ENCODE measurements at regions not wholly inside any gene's neighbourhood (a gene's known extent, or its start where the extent isn't known, plus 50 kb on each side); places are given as distances from the start of the nearest gene placed in this dataset.

DNA sequence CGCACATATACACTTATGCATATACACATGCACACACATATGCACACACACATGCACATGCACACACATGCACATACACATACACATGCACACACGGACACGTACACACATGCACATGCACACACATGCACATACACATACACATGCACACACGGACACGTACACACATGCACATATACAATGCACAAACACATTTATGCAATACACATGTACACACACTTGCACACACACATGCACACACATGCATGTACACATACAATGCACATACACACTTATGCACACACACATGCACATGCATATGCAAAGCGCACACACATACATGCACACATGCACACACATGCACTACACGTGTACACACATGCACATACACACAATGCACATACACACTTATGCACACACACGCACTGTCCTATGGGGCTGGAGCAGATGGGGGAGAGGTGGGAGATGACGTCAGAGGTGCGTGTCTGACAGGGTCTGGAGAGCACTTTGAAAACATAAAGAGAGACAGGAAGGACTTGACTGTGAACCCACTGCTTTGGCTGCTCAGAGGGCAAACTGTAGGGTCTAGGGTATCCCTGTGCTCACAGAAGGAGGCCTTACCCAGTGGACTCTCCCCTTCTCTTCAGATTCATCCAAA lies 108.2 kb downstream of the UQCRFS1 start:
- Histone ChIP-seq H3K4me1 (no peaks in the 10 kb centered on the region), H3K27me3 (no peaks in the 10 kb centered on the region), H3K36me3 (replicated peaks in 1 of 2; ENCODE audit: insufficient read depth in 1 of 2, low read depth in 2 of 2) (no peaks in the 10 kb centered on the region), H3K27ac (no peak overlapping the region), H3K4me3 (no peak overlapping the region), H3K9me3 (no peaks in the 10 kb centered on the region)
- WGBS, 2 donors, result 77 to 87% methylated on average over 10 of the region's 10 CpGs
- DNase-seq (no peak), ATAC-seq (no peak)
- TF ChIP-seq, protein P1, sequence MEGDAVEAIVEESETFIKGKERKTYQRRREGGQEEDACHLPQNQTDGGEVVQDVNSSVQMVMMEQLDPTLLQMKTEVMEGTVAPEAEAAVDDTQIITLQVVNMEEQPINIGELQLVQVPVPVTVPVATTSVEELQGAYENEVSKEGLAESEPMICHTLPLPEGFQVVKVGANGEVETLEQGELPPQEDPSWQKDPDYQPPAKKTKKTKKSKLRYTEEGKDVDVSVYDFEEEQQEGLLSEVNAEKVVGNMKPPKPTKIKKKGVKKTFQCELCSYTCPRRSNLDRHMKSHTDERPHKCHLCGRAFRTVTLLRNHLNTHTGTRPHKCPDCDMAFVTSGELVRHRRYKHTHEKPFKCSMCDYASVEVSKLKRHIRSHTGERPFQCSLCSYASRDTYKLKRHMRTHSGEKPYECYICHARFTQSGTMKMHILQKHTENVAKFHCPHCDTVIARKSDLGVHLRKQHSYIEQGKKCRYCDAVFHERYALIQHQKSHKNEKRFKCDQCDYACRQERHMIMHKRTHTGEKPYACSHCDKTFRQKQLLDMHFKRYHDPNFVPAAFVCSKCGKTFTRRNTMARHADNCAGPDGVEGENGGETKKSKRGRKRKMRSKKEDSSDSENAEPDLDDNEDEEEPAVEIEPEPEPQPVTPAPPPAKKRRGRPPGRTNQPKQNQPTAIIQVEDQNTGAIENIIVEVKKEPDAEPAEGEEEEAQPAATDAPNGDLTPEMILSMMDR (IDR thresholded peaks at IDR 0.05), result peak in 1 of 7 experiments; percentile 6
- no peak for TF ChIP-seq POLR2A (IDR thresholded peaks at IDR 0.05)
- intact Hi-C loops (cut with DNase I), result no loop called here

DNA sequence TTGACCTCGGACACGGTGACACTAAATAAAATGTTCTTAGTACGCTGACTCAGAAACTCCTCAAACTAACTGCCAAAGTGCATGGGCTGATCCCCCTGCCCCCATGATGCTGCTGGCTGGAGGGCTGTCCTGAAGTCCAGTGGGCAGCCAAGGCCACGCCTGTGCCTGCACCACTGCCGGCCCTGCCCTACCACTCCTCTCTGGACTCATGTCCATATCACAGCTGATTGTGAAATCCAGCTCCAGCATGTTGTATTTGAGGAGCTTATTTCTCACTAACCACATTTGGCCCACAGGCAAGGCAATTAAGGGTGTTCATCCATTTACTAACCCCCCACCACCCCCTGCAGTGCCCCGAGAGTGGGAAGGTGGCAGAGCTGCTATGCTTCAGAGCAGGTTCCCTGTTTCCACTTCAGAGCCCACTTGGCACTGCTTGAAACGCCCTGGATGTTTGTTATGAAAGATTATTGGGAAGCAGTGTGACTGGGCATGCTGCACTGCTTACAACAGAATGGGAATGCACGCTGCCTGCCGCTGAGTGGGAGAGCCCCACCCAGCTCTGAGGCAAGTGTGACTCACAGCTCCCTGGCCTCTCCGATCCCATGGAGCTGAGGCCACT lies 114.0 kb downstream of the UQCRFS1 start:
- peak; percentile 60 for ATAC-seq
- WGBS, 2 donors, result 57 to 60% methylated on average over 10 of the region's 10 CpGs
- Histone ChIP-seq H3K27ac (no peak overlapping the region), H3K9me3 (no peaks in the 10 kb centered on the region), H3K36me3 (replicated peaks in 1 of 2; ENCODE audit: insufficient read depth in 1 of 2, low read depth in 2 of 2) (no peaks in the 10 kb centered on the region), H3K4me3 (no peak overlapping the region), H3K27me3 (no peaks in the 10 kb centered on the region), H3K4me1 (no peaks in the 10 kb centered on the region)
- peak in 3 of 4 donors; percentile 33 to 49 (median 47) for DNase-seq
- intact Hi-C loops (cut with DNase I), result no loop called here
- TF ChIP-seq, protein P1 (IDR thresholded peaks at IDR 0.05), result no peak
- TF ChIP-seq POLR2A (IDR thresholded peaks at IDR 0.05), result no peak

DNA sequence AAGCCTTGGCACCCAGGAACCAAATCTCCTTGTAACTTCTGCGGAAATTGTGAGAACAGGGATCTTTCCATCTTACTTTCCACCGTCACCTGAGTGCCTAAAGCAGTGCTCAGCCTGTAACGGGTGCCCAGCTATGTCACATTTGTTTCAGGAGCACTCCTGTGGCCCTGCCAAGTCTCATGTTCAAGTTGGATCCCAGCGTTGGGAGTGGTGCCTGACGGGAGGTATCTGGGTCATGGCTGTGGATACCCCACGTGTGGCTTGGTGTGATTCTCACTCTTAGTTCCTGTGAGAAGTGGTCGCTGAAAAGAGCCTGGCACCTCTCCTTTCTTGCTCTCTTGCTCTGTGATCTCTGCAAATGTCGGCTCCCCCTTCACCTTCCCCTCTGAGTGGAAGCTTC lies 114.9 kb downstream of the UQCRFS1 start:
- 49 to 65% methylated on average over 8 of the region's 8 CpGs for WGBS, 2 donors
- Histone ChIP-seq H3K36me3 (replicated peaks in 1 of 2; ENCODE audit: insufficient read depth in 1 of 2, low read depth in 2 of 2) (no peaks in the 10 kb centered on the region), H3K4me1 (no peaks in the 10 kb centered on the region), H3K9me3 (no peaks in the 10 kb centered on the region), H3K27ac (no peak overlapping the region), H3K4me3 (no peak overlapping the region), H3K27me3 (no peaks in the 10 kb centered on the region)
- ATAC-seq, result no peak
- no peak for DNase-seq
- no peak for TF ChIP-seq POLR2A (IDR thresholded peaks at IDR 0.05)
- TF ChIP-seq, protein P1 (IDR thresholded peaks at IDR 0.05), result no peak
- intact Hi-C loops (cut with DNase I), result no loop called here

DNA sequence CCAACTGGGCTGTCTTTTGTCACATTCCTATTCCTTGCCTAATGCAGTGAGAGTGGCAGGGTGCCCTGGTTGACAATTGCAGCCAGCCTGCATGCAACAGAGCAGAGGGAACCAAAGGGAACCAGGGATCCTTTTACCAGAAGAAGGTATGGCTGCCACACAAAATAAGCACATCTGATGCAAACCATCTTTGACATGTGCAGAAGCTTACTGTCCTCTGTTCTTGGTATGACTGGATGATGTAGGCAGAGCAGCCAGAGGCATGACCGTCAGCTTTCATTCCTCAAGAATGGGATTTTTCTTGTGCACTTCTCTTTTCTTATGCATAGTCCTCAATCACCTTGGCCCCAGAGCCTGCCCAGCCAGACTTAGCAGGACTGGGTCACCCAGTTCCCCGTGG lies 116.1 kb downstream of the UQCRFS1 start:
- no peak for TF ChIP-seq POLR2A (IDR thresholded peaks at IDR 0.05)
- TF ChIP-seq, protein P1 (IDR thresholded peaks at IDR 0.05), result no peak
- no peak overlapping the region for H3K27ac ChIP-seq
- no peak for DNase-seq
- H3K4me1 ChIP-seq, result no peaks in the 10 kb centered on the region
- intact Hi-C loops (cut with DNase I), result no loop called here
- WGBS, 2 donors, result 66 to 69% methylated on average over 2 of the region's 2 CpGs
- no peak overlapping the region for H3K4me3 ChIP-seq
- no peaks in the 10 kb centered on the region for H3K36me3 ChIP-seq (replicated peaks in 1 of 2; ENCODE audit: insufficient read depth in 1 of 2, low read depth in 2 of 2)
- no peaks in the 10 kb centered on the region for H3K9me3 ChIP-seq
- H3K27me3 ChIP-seq, result no peaks in the 10 kb centered on the region
- ATAC-seq, result no peak

DNA sequence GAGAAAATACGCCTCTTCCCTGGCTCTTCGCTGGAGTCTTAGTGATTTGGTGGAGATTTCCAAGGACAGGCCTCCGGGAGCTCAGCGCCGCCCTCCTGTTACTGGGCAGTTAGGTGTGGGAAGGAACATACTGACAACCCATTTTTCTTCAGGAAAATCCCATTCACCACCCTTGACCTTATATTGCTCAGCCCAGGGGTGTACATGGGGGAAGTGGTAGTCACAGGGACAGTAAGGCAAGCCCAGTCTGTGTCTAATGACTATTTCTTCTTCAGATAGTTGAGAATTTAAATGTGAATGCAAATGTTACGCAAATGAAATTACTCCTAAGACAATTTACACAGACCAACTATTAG lies 119.4 kb downstream of the UQCRFS1 start:
- WGBS, 2 donors, result 92 to 93% methylated on average over 6 of the region's 6 CpGs
- intact Hi-C loops (cut with DNase I), result no loop called here

More for the DNA sequence above, 119.4 kb downstream of the UQCRFS1 start:
- no peaks in the 10 kb centered on the region for H3K36me3 ChIP-seq (replicated peaks in 1 of 2; ENCODE audit: insufficient read depth in 1 of 2, low read depth in 2 of 2)
- no peaks in the 10 kb centered on the region for H3K9me3 ChIP-seq
- ATAC-seq (no peak), DNase-seq (no peak)
- no peak overlapping the region for H3K27ac ChIP-seq
- no peaks in the 10 kb centered on the region for H3K4me1 ChIP-seq
- H3K4me3 ChIP-seq, result no peak overlapping the region
- TF ChIP-seq, protein P1 (IDR thresholded peaks at IDR 0.05), result no peak
- TF ChIP-seq POLR2A (IDR thresholded peaks at IDR 0.05), result no peak
- no peaks in the 10 kb centered on the region for H3K27me3 ChIP-seq
